GM19023 (cell line): ENCODE measurements at regions not wholly inside any gene's neighbourhood (a gene's known extent, or its start where the extent isn't known, plus 50 kb on each side); places are given as distances from the start of the nearest gene placed in this dataset.
A peak's percentile ranks its signal among the peaks of the same experiment; 100 is the strongest.

Source experiments
- ATAC-seq: cut with Tn5 transposase; IDR thresholded peaks from one replicate; pipeline ENCODE4 v1.9.1; 2021; ENCODE audit warnings: mild to moderate bottlenecking, moderate library complexity; ENCODE audit not compliant: unreplicated experiment

DNA sequence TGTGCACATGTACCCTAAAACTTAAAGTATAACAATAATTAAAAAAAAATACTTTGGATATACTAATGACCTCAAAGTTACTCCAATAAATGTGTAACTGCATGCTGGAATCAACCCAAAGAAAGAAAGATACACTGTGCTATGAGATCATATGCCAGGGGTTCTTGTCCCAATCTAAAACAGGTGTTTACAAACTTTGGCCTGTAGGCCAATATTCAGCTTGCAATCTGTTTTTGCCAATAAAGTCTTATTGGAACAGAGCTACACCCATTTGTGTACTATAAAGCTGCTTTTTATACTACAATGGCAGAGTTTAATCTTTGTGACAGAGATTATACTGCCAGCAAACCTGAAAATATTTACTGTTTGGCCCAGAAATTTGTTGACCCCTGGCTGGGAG is 138.8 kb upstream of the AFF2 start:
- ATAC-seq, result no peak

DNA sequence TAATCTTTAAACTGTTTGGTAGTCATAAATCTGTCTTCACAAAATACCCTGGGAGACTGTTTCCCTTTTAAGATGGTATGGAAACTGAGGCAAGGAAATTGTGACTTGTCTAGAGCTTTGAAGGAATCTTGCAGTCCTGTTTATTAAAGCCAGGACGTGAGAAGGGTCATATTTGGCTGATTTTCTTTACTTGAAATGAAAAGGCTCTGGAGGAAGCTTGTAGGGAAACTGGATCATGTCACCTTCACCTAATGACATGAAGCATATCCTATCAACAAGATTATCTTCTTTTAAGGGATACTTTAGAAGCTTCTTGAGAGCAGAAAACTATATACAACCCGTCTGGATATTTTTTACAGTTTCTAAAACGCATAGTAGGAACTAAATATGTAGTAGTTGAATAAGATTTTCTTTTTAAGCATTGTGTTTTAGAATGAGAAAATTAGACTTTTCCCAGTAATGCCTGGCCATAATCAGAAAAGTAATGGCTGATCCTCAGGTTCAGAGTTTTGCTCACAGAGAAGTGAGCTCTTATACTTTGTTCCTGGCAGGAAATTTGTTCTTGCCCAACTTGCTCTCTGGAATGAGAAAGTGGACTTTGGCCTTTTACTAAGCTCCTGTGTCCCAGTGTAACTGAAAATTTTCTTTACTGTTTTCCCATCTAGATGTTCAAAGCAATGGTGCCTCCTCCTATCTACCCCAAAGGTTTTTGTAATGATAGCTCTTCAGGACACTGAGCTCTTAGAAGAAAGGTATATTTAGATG is 136.8 kb upstream of the AFF2 start:
- no peak for ATAC-seq

DNA sequence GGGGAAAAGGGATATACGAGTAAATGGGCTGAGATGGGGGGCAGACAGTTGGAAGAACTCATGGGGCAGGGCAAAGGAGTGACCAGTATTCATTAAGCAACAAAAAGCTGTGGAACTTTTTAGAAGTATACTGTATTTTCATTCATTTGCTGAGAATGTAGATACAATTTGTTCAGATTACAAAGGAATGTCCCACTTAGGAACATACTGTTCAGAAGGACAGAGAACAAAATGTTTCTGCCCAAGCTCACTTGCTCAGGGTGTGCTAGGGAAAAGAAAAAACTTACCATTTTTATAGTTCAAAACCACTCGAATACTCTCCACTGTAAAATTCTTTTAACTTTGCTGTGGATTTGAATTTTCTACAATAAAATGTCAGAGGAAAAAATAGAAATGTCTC is 135.2 kb upstream of the AFF2 start:
- no peak for ATAC-seq

DNA sequence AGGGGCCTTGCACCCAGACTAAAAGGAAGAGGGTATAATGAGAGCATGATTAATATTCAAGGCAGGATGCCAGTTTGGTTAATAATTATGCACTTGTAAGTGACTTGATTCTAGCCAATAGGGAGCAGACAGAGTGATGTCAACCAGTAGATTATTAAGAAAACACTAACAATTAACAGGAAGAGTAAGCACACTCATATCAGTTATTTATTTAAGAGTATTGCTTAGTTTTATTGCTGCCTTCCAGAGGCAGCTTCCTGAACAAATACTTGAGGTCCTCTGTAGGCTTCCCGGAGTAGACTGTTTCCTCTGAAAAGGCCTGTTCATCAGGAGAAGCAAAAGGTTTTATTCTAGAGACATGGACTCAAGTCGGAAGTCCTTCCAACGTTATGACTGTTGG is 129.1 kb upstream of the AFF2 start:
- no peak for ATAC-seq

DNA sequence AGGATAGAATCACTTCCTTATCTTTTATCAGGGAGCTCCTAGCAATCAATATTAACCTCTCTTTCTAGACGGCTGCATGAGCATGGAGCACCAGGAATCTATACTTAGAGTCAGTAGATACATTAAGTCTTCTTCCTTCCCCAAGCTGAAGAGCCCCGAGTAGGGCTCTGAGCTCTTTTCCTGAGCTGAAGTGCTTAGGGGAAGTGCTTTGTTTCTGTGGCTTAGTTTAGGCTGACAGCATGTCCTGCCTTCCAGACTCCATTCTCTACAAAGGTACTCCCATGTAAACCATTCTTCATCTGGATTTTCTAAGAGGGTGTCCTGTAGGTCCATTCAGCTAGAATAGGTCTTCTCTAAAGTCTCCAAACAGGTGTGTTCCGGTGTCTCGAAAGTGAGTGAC is 127.5 kb upstream of the AFF2 start:
- no peak for ATAC-seq

DNA sequence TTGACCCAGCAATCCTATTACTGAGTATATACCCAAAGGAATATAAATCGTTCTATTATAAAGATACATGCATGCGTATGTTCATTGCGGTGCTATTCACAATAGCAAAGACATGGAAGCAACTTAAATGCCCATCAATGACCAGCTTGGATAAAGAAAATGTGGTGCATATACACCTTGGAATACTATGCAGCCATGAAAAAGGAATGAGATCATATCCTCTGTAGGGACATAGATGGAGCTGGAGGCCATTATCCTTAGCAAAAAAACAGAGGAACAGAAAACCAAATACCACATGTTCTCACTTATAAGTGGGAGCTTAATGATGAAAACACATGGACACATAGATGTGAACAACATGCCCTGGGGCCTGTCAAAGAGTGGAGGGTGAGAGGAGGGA is 124.1 kb upstream of the AFF2 start:
- no peak for ATAC-seq

DNA sequence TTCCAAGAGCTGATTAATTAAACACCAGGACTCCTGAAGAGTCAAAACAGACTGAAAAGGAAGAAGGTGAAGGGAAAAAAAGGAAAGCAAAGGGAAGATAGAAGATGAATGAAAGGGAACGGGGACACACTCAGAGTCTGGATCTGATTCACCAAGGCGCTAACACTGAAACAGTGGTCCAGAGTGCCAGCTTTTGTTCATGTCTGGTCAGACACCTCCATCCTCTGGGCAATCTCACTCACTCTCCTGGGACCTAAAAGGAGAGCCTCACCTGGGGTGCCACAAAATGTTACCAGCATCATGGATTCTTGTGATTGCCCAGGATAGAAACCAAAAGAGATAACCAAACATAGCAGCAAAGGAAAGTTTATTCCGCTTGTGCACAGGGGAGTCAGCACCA is 120.3 kb upstream of the AFF2 start:
- no peak for ATAC-seq

DNA sequence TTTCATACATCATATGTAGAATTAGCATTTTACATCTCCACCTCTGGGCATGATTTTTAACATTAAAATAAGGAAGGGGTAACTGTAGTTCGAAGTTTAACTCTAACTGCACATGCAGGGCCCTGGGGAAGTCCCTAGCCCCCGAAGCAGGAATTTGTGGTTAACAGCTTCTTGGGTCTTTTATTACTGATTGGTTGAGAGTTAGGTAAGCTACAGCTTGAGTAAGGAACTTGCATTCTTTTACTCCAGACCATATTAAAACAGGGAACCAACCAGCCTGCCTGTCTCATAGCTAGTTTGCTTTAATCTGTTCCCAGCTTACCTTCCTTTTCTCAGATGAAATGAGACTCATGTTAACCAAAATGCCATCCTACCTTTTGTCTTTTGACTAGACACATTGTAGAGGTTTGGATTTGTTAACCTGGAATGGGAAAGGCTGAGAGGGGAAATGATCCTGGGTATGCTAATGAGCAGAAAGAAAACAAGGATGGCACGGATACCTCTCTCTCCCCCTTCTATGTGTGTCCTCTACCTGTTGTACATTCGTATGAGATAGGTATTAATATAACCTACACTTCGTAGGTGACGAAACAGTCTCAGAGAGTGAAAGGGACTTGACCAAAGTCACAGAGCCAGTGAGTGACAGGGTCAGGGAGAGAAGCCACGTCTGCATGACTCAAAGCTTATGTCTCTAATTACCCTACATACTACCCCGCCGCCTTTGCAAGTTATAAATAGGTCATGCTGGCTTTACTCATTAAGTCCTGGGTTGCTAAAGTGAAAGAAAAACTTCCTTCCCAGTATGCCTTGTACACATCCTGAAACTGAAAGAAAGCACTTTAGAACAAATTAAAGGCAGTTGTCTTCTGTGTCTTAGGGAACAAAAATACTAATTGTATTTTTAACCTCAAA is 119.5 kb upstream of the AFF2 start:
- peak; percentile 93 for ATAC-seq

DNA sequence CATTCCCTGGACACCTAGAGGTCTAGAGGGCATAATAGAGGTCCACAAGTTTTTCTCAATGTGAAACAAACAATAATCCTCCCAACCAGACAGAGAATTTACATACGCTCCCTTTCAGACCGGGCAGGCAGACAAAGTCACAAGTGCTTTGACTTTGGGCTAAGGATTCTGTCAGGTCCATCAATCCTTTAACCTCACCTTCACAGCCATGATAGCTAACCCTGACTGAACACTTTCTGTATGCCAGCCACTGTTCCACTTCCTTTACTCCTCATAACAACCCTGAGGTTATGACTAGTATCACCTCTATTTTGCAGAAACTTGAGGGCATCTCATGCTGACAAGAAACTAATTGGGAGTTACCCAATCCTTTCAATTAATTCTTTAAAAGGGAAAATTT is 118.8 kb upstream of the AFF2 start:
- ATAC-seq, result peak; percentile 21

DNA sequence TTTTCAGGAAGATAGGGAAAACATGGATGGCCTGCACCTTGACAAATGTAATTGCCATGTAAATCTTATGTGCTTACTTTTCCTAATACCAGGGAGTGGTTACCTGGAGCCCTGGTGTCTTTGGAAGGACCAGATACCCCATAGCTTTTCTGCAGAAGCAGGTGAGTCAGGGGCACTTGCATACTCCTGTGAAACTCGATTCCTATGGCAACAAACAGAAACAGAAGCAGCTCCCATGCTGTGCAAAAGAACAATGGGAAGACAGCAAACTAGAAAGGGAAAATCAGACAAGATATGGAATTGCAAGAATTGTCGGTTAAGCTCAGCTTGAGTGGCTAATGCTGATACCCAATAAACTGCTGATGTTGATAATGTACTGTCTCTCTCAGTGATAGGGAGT is 117.4 kb upstream of the AFF2 start:
- ATAC-seq, result no peak

DNA sequence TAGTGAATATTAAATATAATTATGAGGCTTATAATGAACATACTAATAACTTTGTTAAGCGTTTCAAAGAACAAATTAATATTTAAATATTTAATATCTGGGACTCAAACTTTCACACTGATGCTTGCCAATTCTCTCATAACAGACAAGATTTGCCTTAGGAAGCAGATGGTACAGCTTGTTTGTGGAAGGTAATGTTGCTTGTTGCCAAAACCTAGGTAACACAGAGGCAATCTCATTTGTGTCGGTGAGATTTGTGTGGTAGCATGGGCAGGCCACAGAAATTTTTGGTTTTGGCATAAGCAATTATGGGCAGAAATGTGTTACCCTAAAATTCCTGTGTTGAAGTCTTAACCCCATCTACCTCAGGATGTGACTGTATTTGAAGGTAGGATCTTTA is 114.9 kb upstream of the AFF2 start:
- ATAC-seq, result no peak

DNA sequence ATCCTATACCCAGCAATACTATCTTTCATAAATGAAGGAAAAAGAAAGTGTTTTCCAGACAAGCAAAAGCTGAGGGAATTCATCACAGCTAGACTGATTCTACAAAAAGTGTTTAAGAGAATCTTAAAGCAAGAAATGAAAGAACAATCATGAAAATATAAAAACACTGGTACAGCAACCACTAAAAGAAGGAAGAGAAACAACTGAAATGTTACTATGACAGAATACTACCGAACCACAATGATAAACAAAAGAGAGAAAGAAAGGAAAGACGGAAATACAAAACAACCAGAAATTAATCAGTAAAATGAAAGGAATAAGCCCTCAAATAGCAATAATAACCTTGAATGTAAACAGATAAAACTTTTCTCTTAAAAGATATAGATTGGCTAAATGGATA is 110.8 kb upstream of the AFF2 start:
- ATAC-seq, result no peak

DNA sequence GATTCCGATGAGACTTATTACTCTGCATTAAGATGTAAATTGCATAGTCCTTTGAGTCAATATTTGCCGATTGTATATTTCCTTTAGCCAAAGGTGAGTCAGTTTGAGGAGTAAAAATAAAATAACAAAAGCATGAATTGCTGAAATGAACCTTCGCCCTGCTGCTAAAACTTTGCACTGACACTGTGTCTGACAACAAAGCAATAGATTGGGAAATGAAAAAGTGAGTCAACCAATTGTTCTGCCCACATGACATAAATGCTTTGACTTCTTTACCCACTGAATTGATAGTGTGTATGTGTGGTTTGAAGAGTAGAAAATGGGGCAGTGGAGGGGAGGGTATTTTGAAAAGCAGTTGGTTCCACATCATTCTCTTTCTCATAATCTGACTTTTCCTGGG is 88.4 kb upstream of the AFF2 start:
- no peak for ATAC-seq

DNA sequence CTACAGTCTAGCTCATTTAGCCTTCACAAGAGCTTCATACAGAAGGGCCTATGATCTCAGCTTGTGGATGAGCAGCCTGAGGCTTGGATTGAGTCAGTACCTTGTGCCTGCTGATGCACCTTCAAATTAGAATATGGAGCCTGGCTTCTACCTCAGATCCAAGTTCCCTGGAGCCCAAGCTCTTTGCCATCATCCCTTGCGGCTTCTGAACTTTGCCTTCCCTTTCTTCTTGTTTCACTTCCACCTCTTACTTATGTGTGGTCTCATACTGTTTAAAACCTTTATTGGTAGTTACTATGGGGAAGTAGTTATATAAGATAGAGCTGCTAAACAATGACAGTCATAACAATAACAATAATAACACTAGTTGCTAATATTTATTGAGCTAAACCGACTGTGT is 84.3 kb upstream of the AFF2 start:
- no peak for ATAC-seq

DNA sequence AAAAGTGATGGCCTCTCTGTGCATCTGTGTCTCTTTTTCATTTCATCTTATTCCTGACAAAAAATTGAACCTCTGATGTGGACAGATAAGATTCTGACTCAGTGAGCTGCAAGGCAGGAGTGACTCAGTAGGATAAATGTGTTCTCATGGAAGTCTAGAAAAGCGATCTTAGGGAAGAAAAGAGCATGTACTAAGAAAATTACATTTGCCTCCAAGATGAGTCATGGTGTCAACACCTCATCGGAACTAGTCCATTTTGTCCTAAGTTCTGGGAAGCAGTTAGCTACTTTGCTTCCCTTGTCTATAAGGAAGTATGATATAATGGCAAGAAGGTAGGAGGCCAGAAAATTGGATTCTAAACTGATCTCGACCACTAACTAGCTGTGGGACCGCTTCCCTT is 83.5 kb upstream of the AFF2 start:
- no peak for ATAC-seq

DNA sequence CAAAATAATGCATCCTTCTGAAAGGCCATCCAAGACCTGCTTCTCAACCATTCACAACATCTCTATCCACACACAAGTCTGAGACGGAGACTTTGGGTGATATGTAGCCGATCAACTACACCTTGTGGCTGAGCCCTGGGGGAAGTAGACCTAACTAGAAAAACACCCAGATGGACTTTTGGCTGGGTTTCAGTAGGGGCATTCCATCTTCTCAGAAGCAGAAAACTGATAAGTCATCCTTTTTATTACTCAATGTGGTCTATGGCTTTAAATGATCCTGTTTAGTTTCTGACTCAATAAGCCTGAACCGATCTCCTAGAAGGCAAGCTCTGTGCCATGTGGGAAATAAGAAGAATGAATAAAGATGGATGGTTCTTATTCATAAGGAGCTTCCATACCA is 82.5 kb upstream of the AFF2 start:
- ATAC-seq, result no peak

DNA sequence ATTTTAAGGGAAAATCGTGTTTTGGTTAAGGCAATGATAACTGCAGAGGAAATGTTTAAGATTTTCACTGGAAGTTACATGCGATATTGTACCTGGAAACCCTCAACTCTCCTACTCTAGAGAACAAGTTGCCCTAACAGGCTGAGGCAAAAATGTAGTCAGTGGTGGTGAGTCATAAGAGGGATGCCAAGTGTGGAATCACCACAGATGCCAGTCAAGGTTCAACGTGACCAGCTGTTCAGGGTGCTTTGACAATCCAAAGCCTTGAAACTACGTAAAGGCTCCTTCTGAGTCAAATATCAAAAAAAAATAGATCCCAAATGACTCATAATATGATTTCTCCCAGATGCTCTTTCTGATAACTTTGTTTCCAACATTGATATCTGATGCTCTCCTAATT is 77.9 kb upstream of the AFF2 start:
- no peak for ATAC-seq

DNA sequence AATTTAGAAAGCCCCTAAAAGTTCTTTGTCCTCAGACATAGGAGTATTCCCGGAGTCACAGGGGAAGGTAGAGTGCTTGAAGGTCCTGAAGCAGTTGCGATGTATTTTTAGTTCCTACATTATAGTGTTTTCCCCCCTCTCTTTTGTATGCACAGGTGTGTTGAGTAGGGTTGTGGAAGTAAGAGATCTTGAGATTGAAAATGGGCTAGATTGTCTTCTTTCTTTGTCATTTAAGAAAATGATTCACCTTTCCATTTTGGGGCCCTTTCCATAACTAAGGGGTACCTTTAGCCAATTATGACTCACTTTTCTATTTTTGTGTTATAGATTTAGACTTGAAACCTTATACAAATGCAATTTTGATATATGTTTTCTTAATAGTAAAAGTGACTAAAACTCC is 75.8 kb upstream of the AFF2 start:
- ATAC-seq, result no peak

DNA sequence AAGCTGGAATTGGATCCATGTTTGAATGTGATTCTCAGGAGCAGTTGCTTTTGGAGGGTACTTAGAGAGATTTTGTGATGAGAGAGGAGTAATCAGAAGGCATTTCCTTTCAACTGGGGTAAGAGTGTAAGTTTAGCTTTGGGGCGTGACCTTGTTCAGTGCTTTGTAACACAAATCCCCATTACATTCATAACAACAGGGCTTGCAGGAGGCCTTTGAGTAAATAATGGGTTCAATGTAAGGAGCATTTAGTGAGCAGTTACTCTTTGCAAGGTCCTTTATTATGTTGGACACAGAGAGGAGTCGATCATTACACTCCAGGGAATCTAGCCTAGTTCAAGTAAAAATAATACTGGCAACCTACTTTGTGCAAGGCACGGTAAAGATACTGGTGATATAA is 74.0 kb upstream of the AFF2 start:
- ATAC-seq, result no peak

DNA sequence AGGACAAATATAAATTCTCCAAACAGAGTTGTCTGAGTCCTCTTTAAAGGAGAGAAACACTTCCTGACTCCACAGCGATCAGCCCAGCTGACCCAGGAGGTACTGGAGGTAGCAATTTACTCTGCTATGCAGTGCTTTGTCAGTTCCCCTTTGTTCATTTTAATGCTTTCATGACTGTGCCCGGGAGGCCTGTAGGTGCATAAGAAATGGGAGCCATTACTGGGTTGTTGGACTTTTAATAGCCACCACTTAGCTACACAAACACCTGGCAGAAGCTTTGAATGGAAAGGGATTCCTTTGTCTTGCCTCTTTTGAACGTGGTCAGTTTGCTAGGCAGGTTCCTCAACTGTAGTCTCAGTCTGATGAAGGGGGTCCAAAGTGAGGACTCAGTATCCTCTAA is 59.0 kb upstream of the AFF2 start:
- ATAC-seq, result no peak

DNA sequence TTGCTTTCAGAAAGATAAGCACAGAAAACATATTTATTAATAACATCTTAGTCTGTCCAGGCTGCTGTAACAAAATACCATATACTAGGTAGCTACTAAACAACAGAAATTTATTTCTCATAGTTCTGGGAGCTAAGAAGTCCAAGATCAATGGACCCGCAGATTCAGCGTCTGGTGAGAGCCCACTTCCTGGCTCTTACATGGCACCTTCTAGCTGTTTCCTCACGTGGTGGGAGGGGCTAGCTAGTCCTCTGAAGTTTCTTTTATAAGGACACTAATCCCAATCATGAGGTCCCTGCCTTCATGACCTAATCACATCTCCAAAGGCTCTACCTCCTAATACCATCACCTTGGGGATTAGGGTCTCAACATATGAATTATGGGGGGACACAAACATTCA is 57.2 kb upstream of the AFF2 start:
- ATAC-seq, result no peak

DNA sequence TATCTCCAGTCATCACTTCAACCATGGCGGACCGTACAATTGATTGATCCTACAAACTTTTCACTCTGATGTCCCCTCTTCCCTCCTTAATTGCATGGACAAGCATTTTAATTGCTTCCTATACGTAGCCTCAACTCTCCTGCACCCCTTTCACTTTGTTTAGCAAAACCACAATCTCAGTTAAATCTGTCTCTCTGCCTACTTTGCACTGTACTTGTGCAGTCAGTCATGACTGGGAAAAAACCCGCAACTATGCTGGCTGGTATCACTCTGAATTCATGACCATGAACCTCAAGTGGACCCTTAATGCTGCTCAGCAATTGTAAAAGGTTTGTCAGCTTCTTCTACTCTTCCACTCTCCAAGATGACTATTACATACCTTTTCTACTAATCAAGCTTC is 51.7 kb upstream of the AFF2 start:
- no peak for ATAC-seq
